GM19395 (cell line): ENCODE measurements at regions not wholly inside any gene's neighbourhood (a gene's known extent, or its start where the extent isn't known, plus 50 kb on each side); places are given as distances from the start of the nearest gene placed in this dataset.

ENCODE experiments used
- ATAC-seq: cut with Tn5 transposase; IDR thresholded peaks from one replicate; pipeline ENCODE4 v1.9.1; 2021; ENCODE audit warnings: mild to moderate bottlenecking, moderate library complexity; ENCODE audit not compliant: unreplicated experiment

DNA sequence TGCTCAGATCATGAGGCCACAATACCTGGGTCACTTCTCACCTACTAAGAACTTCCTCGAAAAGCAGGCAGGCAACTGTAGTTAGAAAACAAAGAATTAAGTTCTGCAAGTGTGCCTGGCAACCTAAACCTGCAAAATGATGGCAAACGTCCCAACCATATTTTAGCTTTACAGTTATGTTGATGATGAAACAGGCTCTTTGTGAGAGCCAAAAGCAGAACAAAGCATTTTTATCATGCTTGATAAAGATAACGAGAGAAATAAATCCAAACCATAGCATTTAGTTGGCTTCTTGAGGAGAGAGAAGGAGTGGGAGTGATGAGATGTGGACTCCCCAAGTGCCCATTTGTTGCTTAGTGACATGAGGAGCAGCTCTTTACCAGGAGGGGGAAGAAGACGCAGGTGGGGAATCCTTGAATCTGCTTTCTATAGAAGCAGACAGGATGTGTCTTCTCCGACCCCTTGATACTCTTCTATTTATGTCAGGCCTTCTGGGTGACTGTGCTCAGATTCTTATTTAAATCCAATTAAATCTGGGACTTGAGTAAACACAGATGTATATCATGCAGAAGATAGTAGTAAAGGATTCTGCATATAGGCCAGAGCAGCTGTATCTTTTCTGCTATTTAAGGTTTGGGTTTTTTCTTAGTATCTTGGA is 221.2 kb downstream of the TMEM167A start:
- ATAC-seq, result no peak

DNA sequence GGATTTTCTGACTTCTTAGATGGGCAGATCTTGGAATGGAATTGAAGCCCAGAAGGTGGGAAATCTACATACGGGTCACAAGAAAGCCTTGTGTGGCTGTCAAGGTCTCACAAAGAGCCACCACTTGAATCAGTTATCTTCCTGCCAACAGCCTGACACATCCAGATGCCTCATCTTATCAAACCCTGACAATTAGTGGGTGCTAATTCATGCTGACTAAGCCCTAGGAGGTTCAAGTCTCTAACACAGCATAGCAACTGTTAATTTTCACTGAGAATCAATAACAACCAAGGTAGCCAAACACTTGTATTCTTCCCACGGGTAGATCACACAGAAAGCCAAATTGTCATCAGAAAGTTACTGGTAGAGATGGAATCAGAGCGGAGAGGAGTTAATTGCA is 222.2 kb downstream of the TMEM167A start:
- no peak for ATAC-seq

DNA sequence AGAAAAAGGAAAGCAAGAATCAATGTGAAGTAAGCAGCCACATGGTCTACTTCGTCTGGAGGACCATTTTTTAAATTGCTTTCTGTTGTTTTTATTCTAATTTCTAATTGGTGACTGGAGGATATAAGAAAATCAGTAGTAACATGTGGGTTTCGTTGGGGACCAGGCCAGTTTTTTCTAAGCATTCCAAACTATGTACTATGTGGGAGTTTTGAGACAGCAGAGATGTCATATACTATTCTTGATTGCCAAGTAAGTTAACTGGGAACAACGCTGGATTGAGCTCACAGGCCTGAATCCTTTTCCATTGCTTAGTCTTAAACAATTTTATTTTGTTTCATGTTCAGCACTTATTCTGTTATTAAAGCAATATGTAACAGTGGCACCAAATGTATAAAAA is 225.7 kb downstream of the TMEM167A start:
- ATAC-seq, result no peak

GRCh38 chr5:82850393-82850792 is 226.8 kb downstream of the TMEM167A start:
- ATAC-seq, result no peak

DNA sequence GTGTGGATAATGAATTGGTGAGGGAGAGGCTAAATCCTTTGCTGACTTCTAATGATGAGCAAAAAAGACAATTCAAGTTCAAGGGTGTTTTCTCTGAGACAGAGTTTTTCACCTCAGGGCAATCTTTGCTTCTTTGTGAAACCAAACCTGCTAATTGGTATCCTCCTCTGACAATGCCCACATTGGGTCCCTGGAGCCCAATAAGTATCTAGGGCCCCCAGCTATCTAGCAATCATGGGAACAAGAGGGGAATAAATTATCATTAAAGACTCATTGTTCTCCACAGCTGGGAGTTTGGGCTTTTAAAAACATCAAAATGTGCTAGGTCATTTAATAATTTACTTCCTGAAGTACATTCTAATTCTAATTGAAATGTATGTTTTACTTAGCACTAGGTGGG is 227.3 kb downstream of the TMEM167A start:
- no peak for ATAC-seq

DNA sequence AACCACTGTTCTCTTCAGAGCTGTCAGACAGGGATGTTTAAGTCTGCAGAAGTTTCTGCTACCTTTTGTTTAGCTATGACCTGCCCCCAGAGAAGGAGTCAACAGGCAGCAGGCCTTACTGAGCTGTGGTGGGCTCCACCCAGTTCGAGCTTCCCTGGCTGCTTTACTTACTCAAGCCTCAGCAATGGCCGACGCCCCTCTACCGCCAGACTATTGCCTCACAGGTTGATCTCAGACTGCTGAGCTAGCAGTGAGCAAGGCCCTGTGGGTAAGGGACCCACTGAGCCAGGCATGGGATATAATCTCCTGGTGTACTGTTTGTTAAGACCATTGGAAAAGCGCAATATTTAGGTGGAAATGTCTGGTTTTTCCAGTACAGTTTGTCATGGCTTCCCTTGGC is 229.6 kb downstream of the TMEM167A start:
- no peak for ATAC-seq

- ATAC-seq, result no peak
Measured at GRCh38 chr5:82839881-82840280, 237.3 kb downstream of the TMEM167A start.

- no peak for ATAC-seq
Measured at GRCh38 chr5:82835488-82835887, 241.7 kb downstream of the TMEM167A start.

- ATAC-seq, result no peak
Measured at GRCh38 chr5:82834151-82834550, 243.0 kb downstream of the TMEM167A start.

GRCh38 chr5:82833277-82833676 is 243.9 kb downstream of the TMEM167A start:
- ATAC-seq, result no peak

GRCh38 chr5:82832445-82832844 is 244.7 kb downstream of the TMEM167A start:
- no peak for ATAC-seq

DNA sequence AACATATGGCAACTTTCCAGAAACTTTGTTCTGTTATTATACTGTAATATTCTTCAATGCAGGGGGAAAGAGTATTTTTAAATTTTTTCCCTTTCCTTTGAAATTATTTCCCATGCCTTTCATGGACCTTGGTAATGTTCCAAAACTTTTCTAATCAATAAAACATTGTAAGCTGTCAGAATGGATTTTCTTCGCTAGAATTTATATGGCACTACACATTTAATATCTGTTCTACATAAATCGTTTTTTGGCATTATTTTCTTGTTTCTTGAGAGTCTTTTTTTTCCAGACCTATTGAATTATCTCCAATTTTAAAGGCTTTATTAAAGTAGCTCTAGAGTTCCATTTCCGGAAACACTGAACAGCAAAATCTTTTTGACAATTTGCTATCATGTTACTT is 249.0 kb downstream of the TMEM167A start:
- no peak for ATAC-seq

GRCh38 chr5:82827651-82828050 is 249.5 kb downstream of the TMEM167A start:
- ATAC-seq, result no peak

GRCh38 chr5:82822634-82822927 is 254.6 kb downstream of the TMEM167A start:
- ATAC-seq, result no peak

- no peak for ATAC-seq
Measured at GRCh38 chr5:82821846-82822633, 255.2 kb downstream of the TMEM167A start.

DNA sequence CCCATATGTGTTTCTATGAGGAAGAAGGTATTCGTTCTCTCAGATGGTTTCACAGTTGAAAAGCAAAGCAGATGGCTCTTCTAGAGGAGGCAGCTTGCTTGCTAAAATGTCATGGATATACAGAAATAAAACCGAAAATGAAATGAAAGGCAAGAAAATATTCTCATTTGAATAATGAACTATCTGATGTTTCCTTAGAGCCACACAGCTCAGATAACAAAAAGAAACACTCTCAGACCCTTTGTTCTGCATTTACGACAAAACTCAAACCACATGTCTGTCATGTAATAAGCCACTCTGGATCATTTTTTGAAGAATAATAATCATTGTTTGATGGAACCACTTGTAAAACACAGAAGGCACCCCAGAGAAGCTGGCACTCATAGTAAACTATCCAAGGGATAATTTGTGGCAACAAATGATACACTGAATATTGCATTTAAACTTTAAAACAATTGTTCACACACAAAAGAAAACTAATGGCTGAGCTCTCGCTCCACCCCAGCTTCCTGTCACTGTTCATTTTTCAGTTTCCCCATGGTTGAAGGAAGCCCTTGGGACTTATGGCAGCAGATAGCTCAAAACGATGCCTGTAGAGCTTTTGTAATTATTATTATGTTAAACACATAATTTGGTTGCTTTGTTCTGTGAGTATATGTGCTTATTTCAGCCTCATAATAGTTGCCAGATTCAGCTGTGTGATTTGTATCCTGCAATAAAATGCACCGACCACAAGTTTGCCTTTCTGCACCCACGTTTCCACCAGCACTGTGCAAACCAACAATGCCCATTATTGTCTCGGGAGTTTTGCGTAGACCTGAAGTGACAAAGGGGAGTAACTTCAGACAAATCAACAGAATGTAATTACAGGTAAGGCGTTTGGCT is 256.0 kb downstream of the TMEM167A start:
- peak; percentile 87 for ATAC-seq

GRCh38 chr5:82820188-82820587 is 257.0 kb downstream of the TMEM167A start:
- no peak for ATAC-seq

DNA sequence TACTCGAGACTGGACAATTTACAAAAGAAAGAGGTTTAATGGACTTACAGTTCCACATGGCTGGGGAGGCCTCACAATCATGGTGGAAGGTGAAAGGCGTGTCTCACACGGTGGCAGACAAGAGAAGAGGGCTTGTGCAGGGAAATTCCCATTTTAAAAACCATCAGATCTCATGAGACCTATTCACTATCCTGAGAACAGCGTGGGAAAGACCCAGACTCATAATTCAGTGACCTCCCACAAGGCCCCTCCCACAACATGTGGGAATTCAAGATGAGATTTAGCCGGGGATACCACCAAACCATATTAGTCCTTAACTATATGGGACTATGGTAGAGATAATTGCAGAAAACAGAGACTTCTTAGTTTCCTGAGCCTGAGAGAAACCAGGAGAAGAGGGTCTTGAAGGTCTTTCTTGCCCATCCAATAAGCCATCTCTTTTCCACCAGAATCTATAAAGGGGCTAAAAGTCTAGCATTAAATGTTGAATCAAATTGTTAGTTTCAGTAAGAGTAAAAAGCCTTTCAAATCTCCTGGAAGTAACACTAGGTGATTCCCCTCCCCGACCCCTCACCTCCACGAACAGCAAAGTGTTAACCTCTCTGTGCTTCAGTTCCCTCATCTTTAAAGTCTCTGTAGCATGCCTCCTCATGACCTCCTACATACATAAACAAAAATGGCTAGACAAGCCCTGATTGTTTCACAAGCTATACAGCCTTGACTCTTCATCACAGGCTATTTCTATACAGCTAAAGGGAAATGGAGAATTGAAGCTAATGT is 259.1 kb downstream of the TMEM167A start:
- ATAC-seq, result no peak

DNA sequence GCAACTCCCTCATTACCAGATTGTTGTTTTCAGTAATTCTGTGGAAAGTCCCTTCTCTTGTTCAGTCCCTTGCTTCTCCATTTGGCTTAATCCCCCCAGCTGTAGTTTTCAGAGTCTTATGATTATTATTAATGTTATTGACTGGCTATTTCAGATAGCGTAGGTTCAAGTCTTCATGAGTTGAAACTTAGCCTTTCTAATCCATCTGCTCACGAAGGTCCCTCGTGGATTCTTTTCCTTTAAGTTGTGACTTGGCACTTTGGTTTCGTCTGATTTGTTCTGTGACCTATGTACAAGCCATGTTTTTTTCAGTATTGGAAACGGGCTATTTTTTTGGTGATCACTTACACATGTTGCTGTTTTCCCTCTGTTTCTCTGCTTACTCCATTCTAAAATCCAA is 260.3 kb downstream of the TMEM167A start:
- ATAC-seq, result no peak

DNA sequence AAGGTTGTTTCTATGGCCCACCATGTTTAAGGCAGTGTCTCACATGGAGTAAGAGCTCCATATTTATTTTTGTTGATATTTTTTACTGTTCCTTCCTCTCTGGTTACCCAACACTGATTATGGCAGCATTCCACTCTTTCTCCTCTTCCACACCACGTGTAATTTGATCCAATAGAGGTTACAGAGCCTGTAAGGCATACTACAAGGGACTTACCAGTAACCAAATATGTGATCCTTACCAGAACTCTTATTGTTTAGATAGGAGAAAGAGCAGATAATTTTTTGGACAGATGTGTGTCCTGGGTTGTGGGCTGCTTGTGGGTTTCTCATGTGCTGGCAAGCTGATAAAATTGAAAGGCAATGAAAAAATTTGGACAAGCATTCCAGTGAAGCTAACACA is 261.3 kb downstream of the TMEM167A start:
- ATAC-seq, result no peak

DNA sequence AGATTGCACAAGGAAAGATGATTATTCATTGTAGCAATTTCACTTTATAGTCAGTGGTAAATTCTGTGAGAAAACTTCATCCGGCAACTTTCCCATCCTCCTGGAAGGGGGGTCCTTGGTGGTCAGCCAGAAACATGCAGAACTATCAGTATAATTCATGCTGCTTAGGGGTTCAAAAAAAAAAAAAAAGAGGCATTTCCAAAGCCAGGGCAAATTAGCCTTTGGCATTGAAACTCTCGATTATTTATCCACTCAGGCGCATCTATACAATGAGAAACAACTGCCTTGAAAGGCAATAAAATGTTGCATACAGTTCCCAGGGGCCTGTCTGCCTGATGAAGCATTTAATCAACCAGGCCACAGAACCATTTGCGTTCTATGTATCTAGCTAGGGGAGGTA is 263.3 kb downstream of the TMEM167A start:
- ATAC-seq, result no peak
